ENCODE measurements at regions not wholly inside any gene's neighbourhood (a gene's known extent, or its start where the extent isn't known, plus 50 kb on each side); places are given as distances from the start of the nearest gene placed in this dataset.

GRCh38 chr4:111713276-111713675, 432.0 kb upstream of the FAM241A start:
- no peak for TF ChIP-seq CTCF (IDR thresholded peaks at IDR 0.05; ENCODE audit: poor library complexity, severe bottlenecking)
- no peak for TF ChIP-seq TAF1 (IDR thresholded peaks at IDR 0.05; ENCODE audit: low read depth)
- TF ChIP-seq EP300 (conservative IDR thresholded peaks at IDR 0.05; ENCODE audit: poor library complexity, severe bottlenecking) = no peak
- no peak for TF ChIP-seq EZH2 (IDR thresholded peaks at IDR 0.05; ENCODE audit: borderline replicate concordance, insufficient read depth, low read length, poor library complexity, severe bottlenecking)
- TF ChIP-seq POLR2AphosphoS5 (IDR thresholded peaks at IDR 0.05) = no peak
- no peak for TF ChIP-seq RAD21 (conservative IDR thresholded peaks at IDR 0.05)
- TF ChIP-seq SMC3 (conservative IDR thresholded peaks at IDR 0.05; ENCODE audit: poor library complexity) = no peak
- TF ChIP-seq REST (IDR thresholded peaks at IDR 0.05; ENCODE audit: borderline replicate concordance) = no peak
- TF ChIP-seq MXI1 (conservative IDR thresholded peaks at IDR 0.05; ENCODE audit: poor library complexity, severe bottlenecking) = no peak
